HCT116 (cell line): ENCODE measurements at regions not wholly inside any gene's neighbourhood (a gene's known extent, or its start where the extent isn't known, plus 50 kb on each side); places are given as distances from the start of the nearest gene placed in this dataset.
"Not testable (repeated sequence)": the region's sequence is repeated elsewhere in the genome, so short reads cannot be mapped to it uniquely, and the experiment has no call there.

Experiments
- ATAC-seq: fragments of 200-7000 bp; cut with Tn5 transposase; 2 replicates; pipeline ENCODE4 v1.9.1; 2020; ENCODE audit warnings: mild to moderate bottlenecking, moderate library complexity
- BruUV-seq: library from RNA; stranded (reverse); fragments of 400-500 nt; replicated peaks from 2 replicates; lab custom pipeline; 2021; lab: Mats Ljungman, UMichigan
- CTCF ChIA-PET: fragments of 300-600 bp; sonication (Branson Sonifier 250); formaldehyde crosslinking; loops from one replicate; lab custom pipeline; 2021; ENCODE audit warnings: antibody characterized with exemption; lab: Charles Lee
- POLR2A ChIA-PET: fragments of 300-600, 350-600 bp; sonication (Branson Sonifier 250); formaldehyde crosslinking; loops from one replicate; lab custom pipeline; 2021; ENCODE audit warnings: antibody characterized with exemption; lab: Charles Lee
- RAD21 ChIA-PET, 2 experiments: fragments of 300-600 bp; sonication (Branson Sonifier 250); formaldehyde crosslinking; loops; one replicate each; lab custom pipeline; 2023; ENCODE audit warnings: low total read pairs in 2 of 2; ENCODE audit not compliant: uncharacterized antibody in 2 of 2, unreplicated experiment in 2 of 2, low non-redundant PET in 1 of 2; lab: Charles Lee
- DNase-seq: peaks from one replicate; pipeline ENCODE4 v3.0.0-alpha.2; 2010; ENCODE audit warnings: low read depth, low spot score
- H2AFZ ChIP-seq: fragments of 200-600 bp; shearing (Covaris generic), sonication (generic); 2 replicates; pipeline ENCODE4 v1.6.1; 2017; ENCODE audit warnings: low read depth, mixed run types, mixed read lengths, antibody characterized with exemption, low read length; ENCODE audit not compliant: poor library complexity, severe bottlenecking
- H3K27ac ChIP-seq: 2 replicates; pipeline ENCODE4 v1.5.1; 2012; ENCODE audit warnings: low read depth, low read length
- H3K27me3 ChIP-seq: fragments of 200-600 bp; sonication (generic); 2 replicates; pipeline ENCODE4 v1.6.1; 2016; ENCODE audit warnings: mixed run types, low read length, mixed read lengths; ENCODE audit not compliant: insufficient read depth
- H3K36me3 ChIP-seq, 2 experiments: fragments of 200-500 bp in 1 of 2; fragments of 200-600 bp in 1 of 2; sonication (Bioruptor generic) in 1 of 2; sonication (generic) in 1 of 2; 2 replicates each; pipeline versions ENCODE4 v1.5.1 to v1.6.1; 2014 to 2016; ENCODE audit warnings: low read length in 2 of 2, inconsistent platforms in 1 of 2, mixed read lengths in 1 of 2, mixed run types in 1 of 2; ENCODE audit not compliant: insufficient read depth in 2 of 2, control insufficient read depth in 1 of 2
- H3K4me1 ChIP-seq, 2 experiments: fragments of 200-600 bp in 1 of 2; sonication (generic) in 1 of 2; 2 replicates each; pipeline versions ENCODE4 v1.5.1 to v1.6.1; 2012 to 2017; ENCODE audit warnings: low read length in 2 of 2, inconsistent platforms in 1 of 2, mild to moderate bottlenecking in 1 of 2, mixed read lengths in 1 of 2, mixed run types in 1 of 2, moderate library complexity in 1 of 2; ENCODE audit not compliant: insufficient read depth in 2 of 2, control insufficient read depth in 1 of 2
- H3K4me2 ChIP-seq: fragments of 200-600 bp; sonication (generic); 2 replicates; pipeline ENCODE4 v1.6.1; 2017; ENCODE audit warnings: mixed run types, low read length, mixed read lengths
- H3K4me3 ChIP-seq, 2 experiments: fragments of 200-600 bp in 1 of 2; sonication (generic) in 1 of 2; replicated peaks in 1 of 2; 2 replicates each; pipeline ENCODE4 v1.5.1; 2011 to 2016; ENCODE audit warnings: low read length in 2 of 2, control low read depth in 1 of 2, low read depth in 1 of 2, mild to moderate bottlenecking in 1 of 2, mixed read lengths in 1 of 2, mixed run types in 1 of 2
- H3K79me2 ChIP-seq: fragments of 200-600 bp; sonication (generic); 2 replicates; pipeline ENCODE4 v1.6.1; 2017; ENCODE audit warnings: mild to moderate bottlenecking, mixed run types, low read length, moderate library complexity, mixed read lengths; ENCODE audit not compliant: insufficient read depth
- H3K9ac ChIP-seq: fragments of 200-600 bp; sonication (generic); 2 replicates; pipeline ENCODE4 v1.6.1; 2016; ENCODE audit warnings: low read length, mixed read lengths
- H3K9me2 ChIP-seq: fragments of 200-600 bp; sonication (generic), shearing (Covaris generic); 2 replicates; pipeline ENCODE4 v1.6.1; 2017; ENCODE audit warnings: mixed run types, mild to moderate bottlenecking, moderate library complexity; ENCODE audit not compliant: insufficient read depth
- H3K9me3 ChIP-seq, 2 experiments: fragments of 200-500 bp in 1 of 2; fragments of 200-600 bp in 1 of 2; sonication (Bioruptor generic) in 1 of 2; sonication (generic) in 1 of 2; 2 replicates each; pipeline ENCODE4 v1.6.1; 2014 to 2017; ENCODE audit warnings: low read length in 2 of 2, mixed read lengths in 2 of 2, inconsistent platforms in 1 of 2, low read depth in 1 of 2, mild to moderate bottlenecking in 1 of 2, mixed run types in 1 of 2, moderate library complexity in 1 of 2; ENCODE audit not compliant: control insufficient read depth in 1 of 2, insufficient read depth in 1 of 2
- H4K20me1 ChIP-seq: fragments of 200-600 bp; sonication (generic), shearing (Covaris generic); 2 replicates; pipeline ENCODE4 v1.6.1; 2017; ENCODE audit warnings: mixed run types, mild to moderate bottlenecking, moderate library complexity; ENCODE audit not compliant: insufficient read depth
- ELF1 ChIP-seq: IDR thresholded peaks from 2 replicates; pipeline ENCODE4 v1.6.1; 2012; ENCODE audit warnings: low read depth, borderline replicate concordance
- EZH2 ChIP-seq: fragments of 200-600 bp; sonication (generic); IDR thresholded peaks from 2 replicates; pipeline ENCODE4 v1.6.1; 2017; ENCODE audit warnings: antibody characterized with exemption, mixed run types
- EZH2phosphoT487 ChIP-seq: fragments of 200-600 bp; IDR thresholded peaks from 2 replicates; pipeline ENCODE4 v1.6.1; 2018; ENCODE audit warnings: antibody characterized with exemption, borderline replicate concordance
- FOSL1 ChIP-seq: IDR thresholded peaks from 2 replicates; pipeline ENCODE4 v1.6.1; 2012; ENCODE audit warnings: low read depth
- POLR2AphosphoS5 ChIP-seq: IDR thresholded peaks from 2 replicates; pipeline ENCODE4 v1.6.1; 2011; ENCODE audit warnings: mild to moderate bottlenecking, low read depth, low read length, moderate library complexity
- RAD21 ChIP-seq: IDR thresholded peaks from 2 replicates; pipeline ENCODE4 v1.6.1; 2012; ENCODE audit warnings: low read depth, mild to moderate bottlenecking
- SIN3A ChIP-seq: IDR thresholded peaks from 2 replicates; pipeline ENCODE4 v1.6.1; 2012; ENCODE audit warnings: low read depth
- SP1 ChIP-seq: IDR thresholded peaks from 2 replicates; pipeline ENCODE4 v1.6.1; 2012; ENCODE audit warnings: low read depth
- TCF7L2 ChIP-seq: IDR thresholded peaks from 2 replicates; pipeline ENCODE4 v1.7.0; 2011; ENCODE audit warnings: borderline replicate concordance, inconsistent platforms; ENCODE audit not compliant: insufficient read depth, insufficient read length; ENCODE audit errors: extremely low read depth
- YY1 ChIP-seq: IDR thresholded peaks from 2 replicates; pipeline ENCODE4 v1.6.1; 2011; ENCODE audit warnings: low read length, low read depth, moderate library complexity, mild to moderate bottlenecking; ENCODE audit not compliant: insufficient replicate concordance; ENCODE audit errors: extremely low read depth
- ZNF274 ChIP-seq: fragments of 200-500 bp; sonication (Bioruptor generic); IDR thresholded peaks from 2 replicates; pipeline ENCODE4 v1.6.1; 2014; ENCODE audit warnings: mild to moderate bottlenecking, low read depth, low read length, inconsistent platforms
- intact Hi-C: fragments of 100-400 bp; cut with micrococcal nuclease; formaldehyde crosslinking; loops from 2 replicates; pipeline ENCODE4 v1.10.0; 2022
- TF ChIP-seq, protein P1 (sequence below): IDR thresholded peaks from 2 replicates; pipeline ENCODE4 v1.6.1; 2012
- TF ChIP-seq, protein P2 (sequence below), 3 experiments: fragments of 200-600 bp in 1 of 3; sonication (generic) in 1 of 3; IDR thresholded peaks in 2 of 3; conservative IDR thresholded peaks in 1 of 3; 2 replicates each; pipeline ENCODE4 v1.5.1; 2012 to 2017; ENCODE audit warnings: low read depth in 2 of 3, low read length in 2 of 3, antibody characterized with exemption in 1 of 3, borderline replicate concordance in 1 of 3, control low read depth in 1 of 3, mild to moderate bottlenecking in 1 of 3, mixed read lengths in 1 of 3, mixed run types in 1 of 3, moderate library complexity in 1 of 3; ENCODE audit not compliant: insufficient read depth in 1 of 3
- TF ChIP-seq, protein P3 (sequence below): IDR thresholded peaks from 2 replicates; pipeline ENCODE4 v1.6.1; 2012; ENCODE audit warnings: low read depth
- TF ChIP-seq, protein P4 (sequence below): IDR thresholded peaks from 2 replicates; pipeline ENCODE4 v1.6.1; 2012

DNA sequence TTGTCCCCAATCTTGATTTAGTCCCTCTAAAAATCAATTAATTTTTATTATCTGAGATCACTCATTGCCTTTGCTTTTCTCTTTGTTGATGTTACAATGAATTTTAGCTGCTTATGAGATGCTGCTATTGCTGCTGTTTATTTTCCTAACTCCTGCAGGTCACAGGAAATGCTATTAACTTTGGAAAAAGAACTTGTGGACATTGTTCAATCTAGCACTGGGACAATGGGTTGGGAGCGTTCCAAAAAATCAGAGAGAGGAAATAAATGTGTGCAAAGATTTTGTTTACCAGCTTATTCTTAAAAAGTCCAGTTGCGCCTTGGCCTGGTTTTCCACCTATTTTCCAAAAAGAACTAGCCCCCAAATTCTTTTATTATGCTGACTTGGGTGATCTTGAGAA lies 268.3 kb downstream of the PTH2R start:
- intact Hi-C loops, result no loop called here
- Histone ChIP-seq H3K27me3 (no peaks in the 10 kb centered on the region; the same call in 1 of the 2 replicates), H3K9ac (no peak overlapping the region), H3K4me3 (no peak overlapping the region), H3K4me1 (no peaks in the 10 kb centered on the region), H2AFZ (no peak overlapping the region), H3K79me2 (no peaks in the 10 kb centered on the region), H3K9me2 (no peaks in the 10 kb centered on the region), H3K36me3 (no peaks in the 10 kb centered on the region), H3K27ac (no peak overlapping the region), H3K9me3 (no peaks in the 10 kb centered on the region), H3K4me2 (no peak overlapping the region), H4K20me1 (no peaks in the 10 kb centered on the region)
- RAD21 ChIA-PET, result no interaction called here
- no TSS peak for BruUV-seq
- ATAC-seq, result no peak
- CTCF ChIA-PET, result no interaction called here
- POLR2A ChIA-PET, result no interaction called here
- DNase-seq, result no peak
- TF ChIP-seq RAD21, result no peak
- TF ChIP-seq, protein P1, sequence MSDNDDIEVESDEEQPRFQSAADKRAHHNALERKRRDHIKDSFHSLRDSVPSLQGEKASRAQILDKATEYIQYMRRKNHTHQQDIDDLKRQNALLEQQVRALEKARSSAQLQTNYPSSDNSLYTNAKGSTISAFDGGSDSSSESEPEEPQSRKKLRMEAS, result no peak
- TF ChIP-seq, protein P2, sequence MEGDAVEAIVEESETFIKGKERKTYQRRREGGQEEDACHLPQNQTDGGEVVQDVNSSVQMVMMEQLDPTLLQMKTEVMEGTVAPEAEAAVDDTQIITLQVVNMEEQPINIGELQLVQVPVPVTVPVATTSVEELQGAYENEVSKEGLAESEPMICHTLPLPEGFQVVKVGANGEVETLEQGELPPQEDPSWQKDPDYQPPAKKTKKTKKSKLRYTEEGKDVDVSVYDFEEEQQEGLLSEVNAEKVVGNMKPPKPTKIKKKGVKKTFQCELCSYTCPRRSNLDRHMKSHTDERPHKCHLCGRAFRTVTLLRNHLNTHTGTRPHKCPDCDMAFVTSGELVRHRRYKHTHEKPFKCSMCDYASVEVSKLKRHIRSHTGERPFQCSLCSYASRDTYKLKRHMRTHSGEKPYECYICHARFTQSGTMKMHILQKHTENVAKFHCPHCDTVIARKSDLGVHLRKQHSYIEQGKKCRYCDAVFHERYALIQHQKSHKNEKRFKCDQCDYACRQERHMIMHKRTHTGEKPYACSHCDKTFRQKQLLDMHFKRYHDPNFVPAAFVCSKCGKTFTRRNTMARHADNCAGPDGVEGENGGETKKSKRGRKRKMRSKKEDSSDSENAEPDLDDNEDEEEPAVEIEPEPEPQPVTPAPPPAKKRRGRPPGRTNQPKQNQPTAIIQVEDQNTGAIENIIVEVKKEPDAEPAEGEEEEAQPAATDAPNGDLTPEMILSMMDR (IDR thresholded peaks at IDR 0.05 in 2 of 3, conservative IDR thresholded peaks at IDR 0.05 in 1 of 3; ENCODE audit: borderline replicate concordance in 1 of 3, insufficient read depth in 1 of 3, low read depth in 2 of 3, low read length in 2 of 3), result no peak
- no peak for TF ChIP-seq FOSL1
- TF ChIP-seq, protein P3, sequence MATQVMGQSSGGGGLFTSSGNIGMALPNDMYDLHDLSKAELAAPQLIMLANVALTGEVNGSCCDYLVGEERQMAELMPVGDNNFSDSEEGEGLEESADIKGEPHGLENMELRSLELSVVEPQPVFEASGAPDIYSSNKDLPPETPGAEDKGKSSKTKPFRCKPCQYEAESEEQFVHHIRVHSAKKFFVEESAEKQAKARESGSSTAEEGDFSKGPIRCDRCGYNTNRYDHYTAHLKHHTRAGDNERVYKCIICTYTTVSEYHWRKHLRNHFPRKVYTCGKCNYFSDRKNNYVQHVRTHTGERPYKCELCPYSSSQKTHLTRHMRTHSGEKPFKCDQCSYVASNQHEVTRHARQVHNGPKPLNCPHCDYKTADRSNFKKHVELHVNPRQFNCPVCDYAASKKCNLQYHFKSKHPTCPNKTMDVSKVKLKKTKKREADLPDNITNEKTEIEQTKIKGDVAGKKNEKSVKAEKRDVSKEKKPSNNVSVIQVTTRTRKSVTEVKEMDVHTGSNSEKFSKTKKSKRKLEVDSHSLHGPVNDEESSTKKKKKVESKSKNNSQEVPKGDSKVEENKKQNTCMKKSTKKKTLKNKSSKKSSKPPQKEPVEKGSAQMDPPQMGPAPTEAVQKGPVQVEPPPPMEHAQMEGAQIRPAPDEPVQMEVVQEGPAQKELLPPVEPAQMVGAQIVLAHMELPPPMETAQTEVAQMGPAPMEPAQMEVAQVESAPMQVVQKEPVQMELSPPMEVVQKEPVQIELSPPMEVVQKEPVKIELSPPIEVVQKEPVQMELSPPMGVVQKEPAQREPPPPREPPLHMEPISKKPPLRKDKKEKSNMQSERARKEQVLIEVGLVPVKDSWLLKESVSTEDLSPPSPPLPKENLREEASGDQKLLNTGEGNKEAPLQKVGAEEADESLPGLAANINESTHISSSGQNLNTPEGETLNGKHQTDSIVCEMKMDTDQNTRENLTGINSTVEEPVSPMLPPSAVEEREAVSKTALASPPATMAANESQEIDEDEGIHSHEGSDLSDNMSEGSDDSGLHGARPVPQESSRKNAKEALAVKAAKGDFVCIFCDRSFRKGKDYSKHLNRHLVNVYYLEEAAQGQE, result no peak
- TF ChIP-seq EZH2, result no peak
- no peak for TF ChIP-seq ZNF274
- no peak for TF ChIP-seq SP1
- TF ChIP-seq ELF1, result no peak
- TF ChIP-seq YY1, result no peak
- TF ChIP-seq TCF7L2, result no peak
- TF ChIP-seq, protein P4, sequence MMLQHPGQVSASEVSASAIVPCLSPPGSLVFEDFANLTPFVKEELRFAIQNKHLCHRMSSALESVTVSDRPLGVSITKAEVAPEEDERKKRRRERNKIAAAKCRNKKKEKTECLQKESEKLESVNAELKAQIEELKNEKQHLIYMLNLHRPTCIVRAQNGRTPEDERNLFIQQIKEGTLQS, result no peak
- no peak for TF ChIP-seq SIN3A
- no peak for TF ChIP-seq EZH2phosphoT487
- no peak for TF ChIP-seq POLR2AphosphoS5

DNA sequence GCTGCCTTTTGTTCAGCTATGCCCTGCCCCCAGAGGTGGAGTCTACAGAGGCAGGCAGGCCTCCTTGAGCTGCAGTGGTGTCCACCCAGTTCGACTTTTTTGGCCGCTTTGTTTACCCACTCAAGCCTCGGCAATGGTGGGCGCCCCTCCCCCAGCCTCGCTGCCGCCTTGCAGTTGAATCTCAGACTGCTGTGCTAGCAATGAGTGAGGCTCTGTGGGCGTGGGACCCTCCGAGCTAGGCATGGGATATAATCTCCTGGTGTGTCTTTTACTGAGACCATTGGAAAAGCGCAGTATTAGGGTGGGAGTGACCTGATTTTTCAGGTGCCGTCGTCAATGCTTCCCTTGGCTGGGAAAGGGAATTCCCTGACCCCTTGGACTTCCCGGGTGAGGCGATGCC lies 279.3 kb downstream of the PTH2R start:
- H3K36me3 ChIP-seq, DNase-seq, CTCF ChIA-PET, H3K4me2 ChIP-seq, H3K79me2 ChIP-seq, H3K9me2 ChIP-seq, H2AFZ ChIP-seq, ATAC-seq, H4K20me1 ChIP-seq, H3K27me3 ChIP-seq, H3K4me3 ChIP-seq, H3K9ac ChIP-seq, RAD21 ChIA-PET, H3K9me3 ChIP-seq, intact Hi-C loops, H3K27ac ChIP-seq, POLR2A ChIA-PET, BruUV-seq, H3K4me1 ChIP-seq: not testable (repeated sequence)
